DND-41 (cell line): ENCODE measurements at regions not wholly inside any gene's neighbourhood (a gene's known extent, or its start where the extent isn't known, plus 50 kb on each side); places are given as distances from the start of the nearest gene placed in this dataset.

Experiments
- CTCF ChIP-seq: IDR thresholded peaks from 2 replicates; pipeline ENCODE4 v1.5.1; 2012; ENCODE audit warnings: borderline replicate concordance, low read length, moderate library complexity, mild to moderate bottlenecking; ENCODE audit not compliant: poor library complexity, severe bottlenecking; ENCODE audit errors: extremely low read depth
- EZH2 ChIP-seq: IDR thresholded peaks from 3 replicates; pipeline ENCODE4 v1.6.1; 2012; ENCODE audit warnings: borderline replicate concordance, low read depth, mild to moderate bottlenecking, moderate library complexity, low read length, inconsistent platforms; ENCODE audit not compliant: severe bottlenecking

- no peak for TF ChIP-seq CTCF
- TF ChIP-seq EZH2 = no peak
Measured at GRCh38 chr1:2941907-2942306, 79.4 kb upstream of the ACTRT2 start.
